ENCODE measurements at regions not wholly inside any gene's neighbourhood (a gene's known extent, or its start where the extent isn't known, plus 50 kb on each side); places are given as distances from the start of the nearest gene placed in this dataset.

GRCh38 chr3:16741890-16742289 lies 136.7 kb upstream of the DAZL start:
- TF ChIP-seq CTCF (IDR thresholded peaks at IDR 0.05) (no peak), POLR2A (IDR thresholded peaks at IDR 0.05) (no peak)
